Activated effector memory CD4-positive, alpha-beta T cell treated with Interleukin-2 at 50 U/mL for 16 hours (primary cell): ENCODE measurements at regions not wholly inside any gene's neighbourhood (a gene's known extent, or its start where the extent isn't known, plus 50 kb on each side); places are given as distances from the start of the nearest gene placed in this dataset.

Experiments used
- DNase-seq: peaks from one replicate; pipeline ENCODE4 v3.0.0-alpha.2; 2020

DNA sequence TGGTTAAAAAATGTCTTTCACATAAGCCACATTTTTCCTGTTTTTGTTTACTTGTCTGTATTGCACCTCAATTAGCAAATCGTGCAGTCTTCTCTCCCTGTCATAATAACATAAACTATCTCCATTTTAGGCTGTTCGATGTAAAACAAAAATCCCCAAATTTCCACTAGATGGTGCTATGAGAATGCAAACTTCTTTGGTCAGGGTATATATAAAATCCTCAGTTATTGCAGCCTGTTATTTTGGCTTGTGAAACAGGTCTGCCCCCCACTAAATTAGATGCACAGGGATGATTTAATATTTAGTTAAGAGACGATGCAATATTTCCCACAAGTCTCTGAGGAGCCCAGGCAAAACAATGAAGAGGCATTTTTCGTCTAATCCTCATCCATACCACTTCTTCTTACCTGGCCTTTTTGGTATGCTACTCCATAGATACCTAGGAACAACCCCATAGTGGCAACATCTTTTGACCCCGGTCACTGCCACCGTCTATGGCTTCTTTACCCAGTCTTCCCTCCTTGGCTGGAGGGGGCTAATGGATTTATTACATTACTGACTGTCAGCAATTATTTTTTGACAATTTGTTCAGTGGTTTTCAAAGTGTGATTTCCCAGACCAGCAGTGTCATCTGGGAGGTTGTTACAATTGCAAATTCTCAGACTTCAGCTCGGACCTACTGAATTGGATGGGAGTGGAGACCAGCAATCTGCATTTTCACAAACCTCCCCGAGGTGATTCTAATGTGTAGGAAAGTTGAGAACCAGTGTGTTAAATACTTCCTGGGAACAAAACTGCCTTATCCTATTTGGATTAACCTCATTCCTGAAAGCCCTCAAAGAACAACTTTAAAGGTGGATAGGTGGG is 117.4 kb upstream of the CWC22 start:
- no peak for DNase-seq

DNA sequence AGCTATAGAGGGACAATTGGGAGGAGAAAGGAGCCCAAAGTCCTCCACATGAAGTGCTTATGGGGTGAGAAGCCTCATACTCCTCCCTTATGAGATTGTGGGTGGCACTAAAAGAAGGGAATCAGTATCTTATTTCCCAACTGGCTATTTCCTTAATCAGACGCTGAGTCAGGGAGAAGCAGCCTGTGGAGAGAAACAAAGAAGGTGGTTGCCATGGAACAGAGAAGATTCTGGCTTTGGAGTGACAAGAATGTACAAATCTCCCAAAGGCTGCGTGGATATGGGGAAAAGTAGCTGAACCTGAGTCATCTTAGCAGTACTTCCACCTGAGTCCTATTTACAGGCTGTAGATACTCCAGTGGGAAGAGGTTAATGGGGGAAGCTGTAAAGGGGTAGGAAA is 115.8 kb upstream of the CWC22 start:
- no peak for DNase-seq

- DNase-seq = no peak
These were observed 108.6 kb upstream of the CWC22 start for GRCh38 chr2:180115675-180116074.

DNA sequence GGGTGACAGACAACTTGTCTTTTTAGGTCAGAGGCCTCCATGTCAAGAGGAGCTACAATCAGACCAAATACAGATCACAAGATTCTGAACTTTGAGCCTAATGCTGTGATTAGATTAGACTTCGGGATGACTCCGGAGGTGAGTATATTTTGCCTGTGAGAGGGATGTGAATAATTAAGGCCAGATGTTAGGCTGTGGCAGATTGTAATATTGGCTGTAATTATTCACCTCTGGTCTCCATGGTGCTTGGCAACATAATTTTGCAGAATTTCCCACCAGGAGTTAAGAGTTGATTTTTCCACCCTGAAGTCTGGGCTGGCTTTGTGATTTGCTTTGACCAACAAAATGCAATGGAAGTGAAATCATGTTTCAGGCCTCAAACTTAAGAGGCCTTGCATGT is 108.2 kb upstream of the CWC22 start:
- no peak for DNase-seq

- no peak for DNase-seq
These were observed 104.8 kb upstream of the CWC22 start for GRCh38 chr2:180111901-180112300.

GRCh38 chr2:180110469-180110868 is 103.4 kb upstream of the CWC22 start:
- no peak for DNase-seq

- DNase-seq = no peak
These were observed 94.7 kb upstream of the CWC22 start for GRCh38 chr2:180101846-180102245.

DNA sequence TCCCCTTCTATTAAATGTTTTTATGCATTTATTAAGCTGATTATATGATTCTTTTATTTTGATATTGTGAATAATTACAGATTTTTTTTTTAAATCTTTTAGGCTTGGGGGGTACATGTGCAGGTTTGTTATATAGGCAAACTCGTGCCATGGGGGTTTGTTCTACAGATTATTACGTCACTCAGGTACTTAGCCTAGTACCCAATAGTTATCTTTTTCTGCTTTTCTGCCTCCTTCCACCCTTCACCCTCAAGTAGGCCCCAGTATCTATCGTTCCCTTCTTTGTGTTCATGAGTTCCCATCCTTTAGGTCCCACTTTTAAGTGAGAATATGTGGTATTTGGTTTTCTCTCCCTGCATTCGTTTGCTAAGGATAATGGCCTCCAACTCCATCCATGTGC is 92.2 kb upstream of the CWC22 start:
- DNase-seq = no peak

GRCh38 chr2:180085144-180085543 is 78.0 kb upstream of the CWC22 start:
- no peak for DNase-seq

GRCh38 chr2:180077295-180077906 is 70.3 kb upstream of the CWC22 start:
- DNase-seq = no peak

DNA sequence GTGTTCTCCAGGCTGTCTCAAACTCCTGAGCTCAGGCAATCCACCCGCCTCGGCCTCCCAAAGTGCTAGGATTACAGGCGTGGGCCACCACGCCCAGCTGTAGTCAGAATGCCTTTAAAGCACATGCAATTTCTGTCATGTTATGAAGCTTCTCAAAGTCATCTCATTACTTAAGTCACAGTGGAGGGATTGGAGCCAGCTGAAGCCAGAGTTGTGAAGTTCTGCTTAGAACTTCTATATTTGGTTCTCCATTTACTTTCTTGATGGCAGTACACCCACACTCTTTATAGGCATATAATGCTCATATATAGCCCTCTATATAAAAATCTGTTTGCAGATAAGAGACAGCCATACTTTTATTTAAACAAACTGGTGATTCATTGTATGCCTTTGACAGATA is 68.8 kb upstream of the CWC22 start:
- DNase-seq = no peak

DNA sequence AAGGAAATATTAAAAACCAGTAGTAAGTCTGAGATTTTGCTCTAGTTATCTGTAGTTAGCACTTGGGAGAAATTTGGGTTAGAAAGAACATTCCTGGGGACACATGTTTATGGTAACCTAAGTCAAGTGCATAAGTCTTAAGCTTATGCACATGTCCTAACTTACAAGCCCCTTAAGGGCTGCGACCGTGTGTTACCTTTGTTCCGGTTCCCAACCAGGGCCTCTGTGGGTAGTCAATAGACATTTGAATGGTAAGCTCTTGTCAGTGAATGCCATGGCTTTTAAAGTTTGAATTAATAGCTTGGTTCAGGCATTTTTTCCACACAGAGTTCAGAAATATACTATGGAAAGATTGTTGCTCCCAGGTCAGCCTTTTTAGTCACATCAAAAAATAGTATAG is 64.7 kb upstream of the CWC22 start:
- DNase-seq = no peak

DNA sequence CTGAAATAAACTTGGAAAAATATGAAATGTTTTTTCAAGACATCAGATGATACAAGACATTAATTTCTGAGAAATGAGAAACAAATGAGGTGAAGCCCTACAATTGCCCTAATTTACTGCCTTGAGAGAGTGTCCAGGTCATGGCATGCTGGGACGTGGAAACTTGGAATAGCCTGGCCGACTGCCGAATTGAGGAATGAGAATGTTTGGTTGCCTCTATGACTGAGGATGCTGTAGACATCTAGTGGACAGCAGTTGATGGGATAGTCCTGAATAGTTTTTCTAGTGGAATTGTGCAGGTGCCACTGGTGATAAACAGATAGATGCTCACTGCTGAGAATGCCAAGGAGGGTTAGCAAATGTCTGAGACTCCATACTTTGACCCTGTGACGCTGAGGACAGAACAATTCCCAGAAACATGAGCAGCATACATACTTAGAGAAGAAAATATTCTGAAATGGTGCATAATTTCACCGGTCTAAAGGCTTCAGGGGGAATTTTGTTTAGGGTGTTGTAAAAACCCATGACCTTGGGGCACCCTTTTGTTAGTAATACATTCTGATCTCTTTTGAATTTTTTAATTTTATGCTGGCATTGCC is 56.5 kb upstream of the CWC22 start:
- DNase-seq = no peak

DNA sequence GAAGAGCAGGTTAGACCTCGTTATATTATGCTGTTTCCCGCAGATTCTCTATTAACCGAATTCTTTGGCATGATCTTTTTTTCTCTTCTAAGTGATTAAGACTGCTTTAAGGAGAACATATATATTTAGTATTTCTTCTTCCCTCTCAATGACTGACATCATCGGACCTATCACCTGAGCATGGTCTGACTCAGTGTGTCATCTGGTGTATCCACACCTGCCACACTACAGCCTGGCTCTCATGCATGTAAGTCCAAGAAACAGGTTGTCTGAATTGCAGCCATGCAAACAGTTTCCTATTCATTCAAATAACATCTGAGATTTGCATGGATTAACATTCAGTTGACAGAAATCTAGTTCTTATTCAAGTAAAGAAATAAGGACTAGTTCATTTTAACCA is 55.1 kb upstream of the CWC22 start:
- DNase-seq = no peak

- no peak for DNase-seq
These were observed 54.4 kb upstream of the CWC22 start for GRCh38 chr2:180061546-180061945.

- no peak for DNase-seq
These were observed 54.0 kb upstream of the CWC22 start for GRCh38 chr2:180061085-180061484.

DNA sequence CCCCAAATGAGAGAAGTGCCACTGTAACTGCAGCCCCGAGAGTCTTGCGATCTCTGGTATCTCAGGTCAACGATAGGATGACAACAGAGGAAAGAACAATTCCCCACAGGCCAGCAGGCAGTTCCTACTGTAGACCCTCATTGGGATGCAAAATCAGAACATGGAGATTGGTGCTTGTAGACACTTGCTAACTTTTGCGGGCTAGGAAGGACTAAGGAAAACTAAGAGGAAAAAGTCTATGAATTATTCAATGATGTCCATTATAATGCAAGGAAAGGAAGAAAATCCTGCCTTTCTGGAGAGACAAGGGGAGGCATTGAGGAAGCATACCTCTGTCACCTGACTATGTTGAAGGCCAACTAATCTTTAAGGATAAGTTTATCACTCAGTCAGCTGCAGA is 51.9 kb upstream of the CWC22 start:
- no peak for DNase-seq

- no peak for DNase-seq
These were observed 50.8 kb upstream of the CWC22 start for GRCh38 chr2:180057706-180058412.
